ENCODE measurements at regions not wholly inside any gene's neighbourhood (a gene's known extent, or its start where the extent isn't known, plus 50 kb on each side); places are given as distances from the start of the nearest gene placed in this dataset.

- no peak for DNase-seq
- Histone ChIP-seq H3K27me3 (ENCODE audit: insufficient read depth, low read depth, severe bottlenecking) (no peaks in the 10 kb centered on the region), H3K36me3 (no peaks in the 10 kb centered on the region), H3K27ac (no peak overlapping the region), H3K4me3 (ENCODE audit: low read depth, low read length) (no peak overlapping the region), H3K9me3 (ENCODE audit: severe bottlenecking) (no peaks in the 10 kb centered on the region)
- TF ChIP-seq CTCF (IDR thresholded peaks at IDR 0.05; ENCODE audit: low read depth, low read length): no peak
These were observed 51.6 kb upstream of the SRGAP3 start for GRCh38 chr3:9301091-9301490.

- H3K9me3 ChIP-seq (ENCODE audit: severe bottlenecking): no peaks in the 10 kb centered on the region
- TF ChIP-seq CTCF (IDR thresholded peaks at IDR 0.05; ENCODE audit: low read depth, low read length): no peak
- no peaks in the 10 kb centered on the region for H3K36me3 ChIP-seq
- H3K4me3 ChIP-seq (ENCODE audit: low read depth, low read length): peak overlapping the region; percentile 45
- no peak overlapping the region for H3K27ac ChIP-seq
- no peaks in the 10 kb centered on the region for H3K27me3 ChIP-seq (ENCODE audit: insufficient read depth, low read depth, severe bottlenecking)
- no peak for DNase-seq
These were observed 52.4 kb upstream of the SRGAP3 start for GRCh38 chr3:9301798-9302197.

GRCh38 chr3:9302425-9303181 is 53.2 kb upstream of the SRGAP3 start:
- DNase-seq: peak; percentile 93
- Histone ChIP-seq H3K36me3 (no peaks in the 10 kb centered on the region), H3K9me3 (ENCODE audit: severe bottlenecking) (no peaks in the 10 kb centered on the region), H3K4me3 (ENCODE audit: low read depth, low read length) (peak overlapping the region; percentile 45), H3K27me3 (ENCODE audit: insufficient read depth, low read depth, severe bottlenecking) (no peaks in the 10 kb centered on the region), H3K27ac (no peak overlapping the region)
- TF ChIP-seq CTCF (IDR thresholded peaks at IDR 0.05; ENCODE audit: low read depth, low read length): peak; percentile 81

GRCh38 chr3:9308298-9308990 is 54.4 kb upstream of the THUMPD3 start:
- no peak overlapping the region for H3K27ac ChIP-seq
- H3K27me3 ChIP-seq (ENCODE audit: insufficient read depth, low read depth, severe bottlenecking): no peaks in the 10 kb centered on the region
- no peak for TF ChIP-seq CTCF (IDR thresholded peaks at IDR 0.05; ENCODE audit: low read depth, low read length)
- no peak for DNase-seq
- no peak overlapping the region for H3K4me3 ChIP-seq (ENCODE audit: low read depth, low read length)
- H3K36me3 ChIP-seq: no peaks in the 10 kb centered on the region
- no peaks in the 10 kb centered on the region for H3K9me3 ChIP-seq (ENCODE audit: severe bottlenecking)

- no peak for DNase-seq
- no peak overlapping the region for H3K27ac ChIP-seq
- no peaks in the 10 kb centered on the region for H3K36me3 ChIP-seq
- H3K27me3 ChIP-seq (ENCODE audit: insufficient read depth, low read depth, severe bottlenecking): no peaks in the 10 kb centered on the region
- H3K9me3 ChIP-seq (ENCODE audit: severe bottlenecking): no peaks in the 10 kb centered on the region
- H3K4me3 ChIP-seq (ENCODE audit: low read depth, low read length): no peak overlapping the region
- TF ChIP-seq CTCF (IDR thresholded peaks at IDR 0.05; ENCODE audit: low read depth, low read length): no peak
These were observed 52.8 kb upstream of the THUMPD3 start for GRCh38 chr3:9310043-9310442.

All from WERI-Rb-1 (cell line).